ENCODE measurements at regions not wholly inside any gene's neighbourhood (a gene's known extent, or its start where the extent isn't known, plus 50 kb on each side); places are given as distances from the start of the nearest gene placed in this dataset.

- TF ChIP-seq CTCF (IDR thresholded peaks at IDR 0.05) (no peak), POLR2A (IDR thresholded peaks at IDR 0.05) (no peak)
These were observed 75.1 kb downstream of the FOXI2 start for GRCh38 chr10:127812041-127812440.

All from thyroid gland (tissue), 4 donors.